Fibroblast of mammary gland (primary cell): ENCODE measurements at regions not wholly inside any gene's neighbourhood (a gene's known extent, or its start where the extent isn't known, plus 50 kb on each side); places are given as distances from the start of the nearest gene placed in this dataset.

Source experiments
- DNase-seq: peaks from one replicate; pipeline ENCODE4 v3.0.0-alpha.2; 2010; ENCODE audit warnings: low read depth
- H3K4me3 ChIP-seq: 2 replicates; pipeline ENCODE4 v1.5.1; 2011; ENCODE audit warnings: low read depth, mild to moderate bottlenecking, low read length, moderate library complexity; ENCODE audit not compliant: control insufficient read depth
- TF ChIP-seq, protein P1 (sequence below): conservative IDR thresholded peaks from 2 replicates; pipeline ENCODE4 v1.5.1; 2011; ENCODE audit warnings: low read depth, low read length, inconsistent platforms; ENCODE audit not compliant: control insufficient read depth, insufficient read depth

DNA sequence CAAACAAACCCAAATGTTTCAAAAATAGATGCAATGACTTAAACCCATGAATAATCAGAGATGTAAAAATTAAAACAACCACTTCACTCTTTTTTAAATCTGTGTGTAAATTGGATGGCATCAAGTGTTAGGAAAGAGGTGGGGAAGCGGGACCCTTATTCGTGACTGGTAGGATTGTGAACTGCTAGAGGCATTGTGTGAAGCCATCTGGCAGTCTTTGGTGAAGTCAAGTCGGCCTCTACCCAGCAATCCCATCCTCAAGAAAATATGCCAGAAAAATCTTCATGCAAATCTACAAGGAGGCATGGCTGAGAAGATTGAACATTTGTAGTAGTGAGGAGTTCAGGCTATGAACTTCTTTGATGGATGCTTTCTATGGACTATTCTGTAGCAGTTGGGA is 114.6 kb upstream of the C11orf87 start:
- TF ChIP-seq, protein P1, sequence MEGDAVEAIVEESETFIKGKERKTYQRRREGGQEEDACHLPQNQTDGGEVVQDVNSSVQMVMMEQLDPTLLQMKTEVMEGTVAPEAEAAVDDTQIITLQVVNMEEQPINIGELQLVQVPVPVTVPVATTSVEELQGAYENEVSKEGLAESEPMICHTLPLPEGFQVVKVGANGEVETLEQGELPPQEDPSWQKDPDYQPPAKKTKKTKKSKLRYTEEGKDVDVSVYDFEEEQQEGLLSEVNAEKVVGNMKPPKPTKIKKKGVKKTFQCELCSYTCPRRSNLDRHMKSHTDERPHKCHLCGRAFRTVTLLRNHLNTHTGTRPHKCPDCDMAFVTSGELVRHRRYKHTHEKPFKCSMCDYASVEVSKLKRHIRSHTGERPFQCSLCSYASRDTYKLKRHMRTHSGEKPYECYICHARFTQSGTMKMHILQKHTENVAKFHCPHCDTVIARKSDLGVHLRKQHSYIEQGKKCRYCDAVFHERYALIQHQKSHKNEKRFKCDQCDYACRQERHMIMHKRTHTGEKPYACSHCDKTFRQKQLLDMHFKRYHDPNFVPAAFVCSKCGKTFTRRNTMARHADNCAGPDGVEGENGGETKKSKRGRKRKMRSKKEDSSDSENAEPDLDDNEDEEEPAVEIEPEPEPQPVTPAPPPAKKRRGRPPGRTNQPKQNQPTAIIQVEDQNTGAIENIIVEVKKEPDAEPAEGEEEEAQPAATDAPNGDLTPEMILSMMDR = no peak
- no peak for DNase-seq
- H3K4me3 ChIP-seq = no peak overlapping the region

DNA sequence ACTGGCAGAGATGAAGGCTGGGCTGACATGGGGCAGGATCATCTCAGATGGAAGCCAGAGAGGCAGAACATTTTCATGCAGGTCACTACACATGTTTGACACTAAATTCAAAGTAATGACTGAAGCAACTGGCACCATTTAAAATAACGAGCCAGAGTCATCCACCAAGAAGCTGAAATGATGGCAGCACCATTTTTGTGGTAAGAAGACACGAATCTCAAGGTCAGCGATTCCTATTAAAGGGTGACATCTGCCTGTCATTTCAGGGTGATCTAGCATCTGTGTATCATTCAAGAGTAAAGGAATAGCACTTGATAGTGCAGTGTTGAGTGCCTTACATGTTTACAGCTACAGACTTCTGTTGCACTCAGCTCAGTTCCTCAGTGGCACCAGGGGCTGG is 113.4 kb upstream of the C11orf87 start:
- TF ChIP-seq, protein P1 = no peak
- no peak overlapping the region for H3K4me3 ChIP-seq
- DNase-seq = no peak

DNA sequence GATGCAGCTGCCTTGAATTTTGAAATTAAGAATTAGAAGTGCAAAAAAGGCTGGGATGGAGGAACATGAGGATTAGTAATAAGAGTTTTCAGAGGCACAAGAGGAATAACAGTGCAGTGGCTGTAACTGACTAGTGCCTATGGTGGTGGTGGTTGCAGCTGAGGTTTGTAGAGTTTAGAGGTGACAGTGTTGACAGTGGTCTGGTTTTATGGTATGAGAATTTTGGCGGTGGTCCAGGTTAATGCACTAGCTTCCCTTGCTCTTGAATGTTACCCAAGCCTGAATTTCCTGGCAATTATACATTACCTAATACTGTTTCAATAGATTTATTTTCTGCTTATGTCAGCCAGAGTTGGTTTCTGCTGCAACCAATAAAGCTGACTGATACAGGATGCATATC is 112.8 kb upstream of the C11orf87 start:
- no peak overlapping the region for H3K4me3 ChIP-seq
- TF ChIP-seq, protein P1 = no peak
- peak; percentile 18 for DNase-seq

GRCh38 chr11:109317726-109318125 is 104.3 kb upstream of the C11orf87 start:
- TF ChIP-seq, protein P1 = no peak
- H3K4me3 ChIP-seq = no peak overlapping the region
- DNase-seq = no peak

GRCh38 chr11:109320595-109320994 is 101.4 kb upstream of the C11orf87 start:
- H3K4me3 ChIP-seq = no peak overlapping the region
- DNase-seq = peak; percentile 76
- TF ChIP-seq, protein P1 = no peak

- TF ChIP-seq, protein P1 = no peak
- DNase-seq = no peak
- H3K4me3 ChIP-seq = no peak overlapping the region
Measured at GRCh38 chr11:109326781-109327180, 95.2 kb upstream of the C11orf87 start.

DNA sequence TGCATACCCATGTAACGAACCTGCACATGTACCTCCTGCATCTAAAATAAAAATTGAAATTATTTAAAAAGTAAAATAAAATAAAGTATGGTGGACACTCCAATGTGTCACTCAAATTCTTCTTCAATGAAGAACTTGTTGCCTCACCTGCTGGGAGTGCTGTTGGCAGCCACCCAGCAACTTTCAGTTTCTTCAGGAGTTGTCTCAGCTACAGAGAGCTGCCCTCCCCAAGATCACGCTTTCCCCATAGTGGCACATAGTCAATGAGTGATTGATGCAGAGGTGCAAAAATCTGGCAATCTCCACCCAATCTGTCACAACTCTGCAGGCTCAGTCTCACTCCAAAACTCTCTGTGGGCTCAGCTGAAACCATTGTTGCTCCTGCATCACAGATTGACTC is 92.3 kb upstream of the C11orf87 start:
- no peak for DNase-seq
- H3K4me3 ChIP-seq = no peak overlapping the region
- TF ChIP-seq, protein P1 = no peak
